ENCODE measurements at regions not wholly inside any gene's neighbourhood (a gene's known extent, or its start where the extent isn't known, plus 50 kb on each side); places are given as distances from the start of the nearest gene placed in this dataset.

- Mint-ChIP-seq H3K9me3 (ENCODE audit: unreplicated experiment) (no peaks in the 10 kb centered on the region), H3K4me3 (ENCODE audit: unreplicated experiment) (no peak overlapping the region), H3K27ac (ENCODE audit: unreplicated experiment) (no peak overlapping the region), H3K4me1 (ENCODE audit: low read depth, unreplicated experiment) (no peaks in the 10 kb centered on the region), H3K36me3 (ENCODE audit: unreplicated experiment) (no peaks in the 10 kb centered on the region), H3K27me3 (ENCODE audit: unreplicated experiment) (no peaks in the 10 kb centered on the region)
- DNase-seq: no peak
- TF ChIP-seq CTCF (IDR thresholded peaks at IDR 0.05; ENCODE audit: partially characterized antibody, unreplicated experiment): no peak
Measured at GRCh38 chr17:68789203-68789962, 165.8 kb downstream of the ABCA8 start.

GRCh38 chr17:68785565-68786486 lies 169.4 kb downstream of the ABCA8 start:
- no peak for DNase-seq
- no peaks in the 10 kb centered on the region for H3K4me1 Mint-ChIP-seq (ENCODE audit: low read depth, unreplicated experiment)
- H3K27me3 Mint-ChIP-seq (ENCODE audit: unreplicated experiment): no peaks in the 10 kb centered on the region
- no peaks in the 10 kb centered on the region for H3K36me3 Mint-ChIP-seq (ENCODE audit: unreplicated experiment)
- H3K27ac Mint-ChIP-seq (ENCODE audit: unreplicated experiment): no peak overlapping the region
- H3K9me3 Mint-ChIP-seq (ENCODE audit: unreplicated experiment): peaks cover under 1% of the 10 kb centered on the region
- TF ChIP-seq CTCF (IDR thresholded peaks at IDR 0.05; ENCODE audit: partially characterized antibody, unreplicated experiment): no peak
- no peak overlapping the region for H3K4me3 Mint-ChIP-seq (ENCODE audit: unreplicated experiment)

- no peak overlapping the region for H3K27ac Mint-ChIP-seq (ENCODE audit: unreplicated experiment)
- no peak for TF ChIP-seq CTCF (IDR thresholded peaks at IDR 0.05; ENCODE audit: partially characterized antibody, unreplicated experiment)
- H3K4me3 Mint-ChIP-seq (ENCODE audit: unreplicated experiment): no peak overlapping the region
- DNase-seq: no peak
- H3K9me3 Mint-ChIP-seq (ENCODE audit: unreplicated experiment): peaks cover 3% of the 10 kb centered on the region
- no peaks in the 10 kb centered on the region for H3K27me3 Mint-ChIP-seq (ENCODE audit: unreplicated experiment)
- H3K4me1 Mint-ChIP-seq (ENCODE audit: low read depth, unreplicated experiment): no peaks in the 10 kb centered on the region
- no peaks in the 10 kb centered on the region for H3K36me3 Mint-ChIP-seq (ENCODE audit: unreplicated experiment)
Measured at GRCh38 chr17:68784431-68784830, 170.8 kb downstream of the ABCA8 start.

- DNase-seq: no peak
- Mint-ChIP-seq H3K36me3 (ENCODE audit: unreplicated experiment) (no peaks in the 10 kb centered on the region), H3K9me3 (ENCODE audit: unreplicated experiment) (peaks cover 3% of the 10 kb centered on the region), H3K4me1 (ENCODE audit: low read depth, unreplicated experiment) (no peaks in the 10 kb centered on the region), H3K27ac (ENCODE audit: unreplicated experiment) (no peak overlapping the region), H3K4me3 (ENCODE audit: unreplicated experiment) (no peak overlapping the region), H3K27me3 (ENCODE audit: unreplicated experiment) (no peaks in the 10 kb centered on the region)
- no peak for TF ChIP-seq CTCF (IDR thresholded peaks at IDR 0.05; ENCODE audit: partially characterized antibody, unreplicated experiment)
Measured at GRCh38 chr17:68783861-68784260, 171.3 kb downstream of the ABCA8 start.

DNA sequence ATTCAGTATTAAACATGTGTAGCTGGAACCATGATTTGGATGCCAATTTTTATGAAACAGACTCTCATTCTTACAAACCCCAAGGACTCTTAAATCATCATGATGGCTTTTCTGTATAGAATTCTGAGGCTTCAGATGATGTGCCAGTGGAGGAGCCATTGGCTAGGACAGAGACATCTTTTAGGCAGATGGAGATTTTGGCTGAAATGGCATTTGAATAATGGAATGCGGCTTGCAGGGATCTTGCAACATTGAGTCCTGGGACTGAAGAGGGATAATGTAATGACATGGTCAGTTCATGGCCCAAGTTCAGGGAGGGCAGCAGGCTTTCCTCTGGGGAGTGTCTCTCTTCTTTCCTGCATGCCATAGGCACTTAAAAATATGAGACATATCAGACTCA lies 172.4 kb downstream of the ABCA8 start:
- peaks cover 3% of the 10 kb centered on the region for H3K9me3 Mint-ChIP-seq (ENCODE audit: unreplicated experiment)
- DNase-seq: no peak
- no peaks in the 10 kb centered on the region for H3K27me3 Mint-ChIP-seq (ENCODE audit: unreplicated experiment)
- no peak overlapping the region for H3K4me3 Mint-ChIP-seq (ENCODE audit: unreplicated experiment)
- H3K27ac Mint-ChIP-seq (ENCODE audit: unreplicated experiment): no peak overlapping the region
- H3K36me3 Mint-ChIP-seq (ENCODE audit: unreplicated experiment): no peaks in the 10 kb centered on the region
- no peaks in the 10 kb centered on the region for H3K4me1 Mint-ChIP-seq (ENCODE audit: low read depth, unreplicated experiment)
- no peak for TF ChIP-seq CTCF (IDR thresholded peaks at IDR 0.05; ENCODE audit: partially characterized antibody, unreplicated experiment)

All from glutamatergic neuron (in vitro differentiated cells).